ENCODE measurements at regions not wholly inside any gene's neighbourhood (a gene's known extent, or its start where the extent isn't known, plus 50 kb on each side); places are given as distances from the start of the nearest gene placed in this dataset.

- Histone ChIP-seq H3F3A (ENCODE audit: insufficient read depth, low read length, poor library complexity, severe bottlenecking) (peaks cover 11% of the 10 kb centered on the region), H3K9me2 (ENCODE audit: insufficient read depth, low read length) (no peaks in the 10 kb centered on the region), H2AFZ (ENCODE audit: low read depth, low read length) (peak overlapping the region; percentile 18), H3K79me2 (replicated peaks; ENCODE audit: insufficient read depth, low read length) (no peaks in the 10 kb centered on the region), H4K20me1 (ENCODE audit: insufficient read depth) (no peaks in the 10 kb centered on the region), H3K27me3 (ENCODE audit: insufficient read depth, low read depth, low read length) (no peaks in the 10 kb centered on the region), H3K4me3 (ENCODE audit: low read length) (peak overlapping the region; percentile 66), H3K4me2 (ENCODE audit: low read length) (peak overlapping the region; percentile 9), H3K9me3 (ENCODE audit: low read length) (no peaks in the 10 kb centered on the region), H3K9ac (ENCODE audit: low read length) (peak overlapping the region; percentile 65), H3K36me3 (ENCODE audit: insufficient read depth, low read length) (no peaks in the 10 kb centered on the region), H3K27ac (ENCODE audit: low read length) (peak overlapping the region; percentile 35)
- TF ChIP-seq TAF1 (IDR thresholded peaks at IDR 0.05; ENCODE audit: low read depth) (no peak), MXI1 (conservative IDR thresholded peaks at IDR 0.05; ENCODE audit: poor library complexity, severe bottlenecking) (peak; percentile 42), CTCF (IDR thresholded peaks at IDR 0.05; ENCODE audit: poor library complexity, severe bottlenecking) (peak; percentile 55), EP300 (conservative IDR thresholded peaks at IDR 0.05; ENCODE audit: poor library complexity, severe bottlenecking) (no peak), SMC3 (conservative IDR thresholded peaks at IDR 0.05; ENCODE audit: poor library complexity) (peak; percentile 47), RAD21 (conservative IDR thresholded peaks at IDR 0.05) (peak; percentile 52), EZH2 (IDR thresholded peaks at IDR 0.05; ENCODE audit: borderline replicate concordance, insufficient read depth, low read length, poor library complexity, severe bottlenecking) (no peak), POLR2AphosphoS5 (IDR thresholded peaks at IDR 0.05) (peak; percentile 35)
- TF ChIP-seq, protein P1, sequence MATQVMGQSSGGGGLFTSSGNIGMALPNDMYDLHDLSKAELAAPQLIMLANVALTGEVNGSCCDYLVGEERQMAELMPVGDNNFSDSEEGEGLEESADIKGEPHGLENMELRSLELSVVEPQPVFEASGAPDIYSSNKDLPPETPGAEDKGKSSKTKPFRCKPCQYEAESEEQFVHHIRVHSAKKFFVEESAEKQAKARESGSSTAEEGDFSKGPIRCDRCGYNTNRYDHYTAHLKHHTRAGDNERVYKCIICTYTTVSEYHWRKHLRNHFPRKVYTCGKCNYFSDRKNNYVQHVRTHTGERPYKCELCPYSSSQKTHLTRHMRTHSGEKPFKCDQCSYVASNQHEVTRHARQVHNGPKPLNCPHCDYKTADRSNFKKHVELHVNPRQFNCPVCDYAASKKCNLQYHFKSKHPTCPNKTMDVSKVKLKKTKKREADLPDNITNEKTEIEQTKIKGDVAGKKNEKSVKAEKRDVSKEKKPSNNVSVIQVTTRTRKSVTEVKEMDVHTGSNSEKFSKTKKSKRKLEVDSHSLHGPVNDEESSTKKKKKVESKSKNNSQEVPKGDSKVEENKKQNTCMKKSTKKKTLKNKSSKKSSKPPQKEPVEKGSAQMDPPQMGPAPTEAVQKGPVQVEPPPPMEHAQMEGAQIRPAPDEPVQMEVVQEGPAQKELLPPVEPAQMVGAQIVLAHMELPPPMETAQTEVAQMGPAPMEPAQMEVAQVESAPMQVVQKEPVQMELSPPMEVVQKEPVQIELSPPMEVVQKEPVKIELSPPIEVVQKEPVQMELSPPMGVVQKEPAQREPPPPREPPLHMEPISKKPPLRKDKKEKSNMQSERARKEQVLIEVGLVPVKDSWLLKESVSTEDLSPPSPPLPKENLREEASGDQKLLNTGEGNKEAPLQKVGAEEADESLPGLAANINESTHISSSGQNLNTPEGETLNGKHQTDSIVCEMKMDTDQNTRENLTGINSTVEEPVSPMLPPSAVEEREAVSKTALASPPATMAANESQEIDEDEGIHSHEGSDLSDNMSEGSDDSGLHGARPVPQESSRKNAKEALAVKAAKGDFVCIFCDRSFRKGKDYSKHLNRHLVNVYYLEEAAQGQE (IDR thresholded peaks at IDR 0.05; ENCODE audit: borderline replicate concordance) = peak; percentile 32
Observed at GRCh38 chr15:38072348-38073177, 138.1 kb downstream of the TMCO5A start.

DNA sequence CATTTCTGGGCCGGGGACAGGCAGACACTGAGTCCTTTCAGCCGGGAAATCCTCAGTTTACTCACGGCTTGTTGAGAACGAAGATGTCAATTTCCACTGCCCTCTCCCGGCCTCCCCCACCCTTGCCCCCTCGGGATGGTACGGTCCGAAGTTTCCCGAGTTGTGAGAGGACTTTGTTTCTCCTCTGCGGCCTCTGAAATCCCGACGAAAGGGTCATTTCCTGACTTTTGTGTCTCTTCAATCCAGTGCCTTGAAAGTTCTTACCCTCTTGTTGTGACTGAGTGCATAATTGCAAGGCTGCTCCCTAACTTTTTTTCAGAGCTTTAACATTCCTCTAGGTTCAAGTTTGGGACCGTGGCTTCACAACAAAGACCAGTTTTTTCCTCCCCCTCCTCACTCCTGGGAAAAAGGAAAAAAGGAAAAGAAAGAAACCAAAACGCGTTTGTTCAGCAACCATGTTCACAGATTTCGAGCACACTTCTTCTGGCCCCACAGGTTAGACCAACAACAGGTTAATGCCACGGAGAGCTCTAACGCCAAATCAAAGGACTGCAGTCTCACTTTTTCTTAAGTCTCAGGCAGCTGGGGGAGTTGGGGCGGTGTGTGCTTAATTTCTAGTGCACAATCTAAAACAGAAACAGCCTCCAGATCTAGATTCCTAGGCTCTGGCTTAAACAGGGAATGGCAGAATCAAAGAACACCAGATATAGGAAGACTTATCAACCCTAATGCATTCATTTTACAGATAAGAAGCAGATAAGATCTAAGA is 138.9 kb downstream of the TMCO5A start:
- Histone ChIP-seq H3K9ac (ENCODE audit: low read length) (peak overlapping the region; percentile 65), H3K27me3 (ENCODE audit: insufficient read depth, low read depth, low read length) (no peaks in the 10 kb centered on the region)
- no peak for TF ChIP-seq POLR2AphosphoS5 (IDR thresholded peaks at IDR 0.05)
- TF ChIP-seq, protein P1 (IDR thresholded peaks at IDR 0.05; ENCODE audit: borderline replicate concordance) = no peak
- TF ChIP-seq EP300 (conservative IDR thresholded peaks at IDR 0.05; ENCODE audit: poor library complexity, severe bottlenecking) = no peak
- no peak for TF ChIP-seq RAD21 (conservative IDR thresholded peaks at IDR 0.05)
- TF ChIP-seq CTCF (IDR thresholded peaks at IDR 0.05; ENCODE audit: poor library complexity, severe bottlenecking) = no peak
- TF ChIP-seq MXI1 (conservative IDR thresholded peaks at IDR 0.05; ENCODE audit: poor library complexity, severe bottlenecking) = no peak
- no peak for TF ChIP-seq TAF1 (IDR thresholded peaks at IDR 0.05; ENCODE audit: low read depth)
- no peak for TF ChIP-seq EZH2 (IDR thresholded peaks at IDR 0.05; ENCODE audit: borderline replicate concordance, insufficient read depth, low read length, poor library complexity, severe bottlenecking)
- no peak for TF ChIP-seq SMC3 (conservative IDR thresholded peaks at IDR 0.05; ENCODE audit: poor library complexity)

More for the DNA sequence above, 138.9 kb downstream of the TMCO5A start:
- Histone ChIP-seq H3K4me3 (ENCODE audit: low read length) (peak overlapping the region; percentile 66), H3F3A (ENCODE audit: insufficient read depth, low read length, poor library complexity, severe bottlenecking) (peaks cover 11% of the 10 kb centered on the region), H3K9me2 (ENCODE audit: insufficient read depth, low read length) (no peaks in the 10 kb centered on the region), H3K4me2 (ENCODE audit: low read length) (peak overlapping the region; percentile 9), H4K20me1 (ENCODE audit: insufficient read depth) (no peaks in the 10 kb centered on the region), H2AFZ (ENCODE audit: low read depth, low read length) (no peak overlapping the region), H3K9me3 (ENCODE audit: low read length) (no peaks in the 10 kb centered on the region), H3K27ac (ENCODE audit: low read length) (no peak overlapping the region), H3K36me3 (ENCODE audit: insufficient read depth, low read length) (no peaks in the 10 kb centered on the region), H3K79me2 (replicated peaks; ENCODE audit: insufficient read depth, low read length) (no peaks in the 10 kb centered on the region)

All from neural cell (in vitro differentiated cells).